Colonic mucosa (tissue), 4 donors: ENCODE measurements at regions not wholly inside any gene's neighbourhood (a gene's known extent, or its start where the extent isn't known, plus 50 kb on each side); places are given as distances from the start of the nearest gene placed in this dataset.

ENCODE experiments used
- DNase-seq: peaks from one replicate; pipeline ENCODE4 v3.0.0-alpha.2; 2020
- H3K27ac ChIP-seq: fragments of 200-600 bp; one replicate; pipeline ENCODE4 v1.8.0; 2021
- H3K27me3 ChIP-seq: fragments of 200-600 bp; one replicate; pipeline ENCODE4 v1.8.0; 2021
- H3K36me3 ChIP-seq: fragments of 200-600 bp; one replicate; pipeline ENCODE4 v1.8.0; 2021
- H3K4me1 ChIP-seq: fragments of 200-600 bp; one replicate; pipeline ENCODE4 v1.8.0; 2021; ENCODE audit warnings: mild to moderate bottlenecking
- H3K4me3 ChIP-seq: fragments of 200-600 bp; one replicate; pipeline ENCODE4 v1.8.0; 2021
- H3K9ac ChIP-seq, 2 donors: one replicate each; pipeline ENCODE4 v1.7.0; 2013; ENCODE audit warnings: control low read depth in 2 of 2, low read depth in 2 of 2, low read length in 2 of 2
- H3K9me3 ChIP-seq: fragments of 200-600 bp; one replicate; pipeline ENCODE4 v1.8.0; 2021
- intact Hi-C: fragments of 100-400 bp; cut with DNase I; formaldehyde crosslinking; loops from one replicate; pipeline ENCODE4 v1.14.1; 2022
- TF ChIP-seq, protein P1 (sequence below): fragments of 200-600 bp; IDR thresholded peaks from one replicate; pipeline ENCODE4 v1.8.0; 2022; ENCODE audit warnings: antibody characterized with exemption, mild to moderate bottlenecking
- donor health status: healthy.
- donor health status: DM: no; HTN: no; CAD: no.
- donor health status: DM: no; HTN: no; CAD: no.

GRCh38 chr3:10666621-10667020 lies 149.4 kb upstream of the SLC6A11 start:
- H3K9ac ChIP-seq: no peak overlapping the region
- H3K36me3 ChIP-seq: no peaks in the 10 kb centered on the region
- no peaks in the 10 kb centered on the region for H3K9me3 ChIP-seq
- intact Hi-C loops: no loop called here
- no peaks in the 10 kb centered on the region for H3K4me1 ChIP-seq
- TF ChIP-seq, protein P1, sequence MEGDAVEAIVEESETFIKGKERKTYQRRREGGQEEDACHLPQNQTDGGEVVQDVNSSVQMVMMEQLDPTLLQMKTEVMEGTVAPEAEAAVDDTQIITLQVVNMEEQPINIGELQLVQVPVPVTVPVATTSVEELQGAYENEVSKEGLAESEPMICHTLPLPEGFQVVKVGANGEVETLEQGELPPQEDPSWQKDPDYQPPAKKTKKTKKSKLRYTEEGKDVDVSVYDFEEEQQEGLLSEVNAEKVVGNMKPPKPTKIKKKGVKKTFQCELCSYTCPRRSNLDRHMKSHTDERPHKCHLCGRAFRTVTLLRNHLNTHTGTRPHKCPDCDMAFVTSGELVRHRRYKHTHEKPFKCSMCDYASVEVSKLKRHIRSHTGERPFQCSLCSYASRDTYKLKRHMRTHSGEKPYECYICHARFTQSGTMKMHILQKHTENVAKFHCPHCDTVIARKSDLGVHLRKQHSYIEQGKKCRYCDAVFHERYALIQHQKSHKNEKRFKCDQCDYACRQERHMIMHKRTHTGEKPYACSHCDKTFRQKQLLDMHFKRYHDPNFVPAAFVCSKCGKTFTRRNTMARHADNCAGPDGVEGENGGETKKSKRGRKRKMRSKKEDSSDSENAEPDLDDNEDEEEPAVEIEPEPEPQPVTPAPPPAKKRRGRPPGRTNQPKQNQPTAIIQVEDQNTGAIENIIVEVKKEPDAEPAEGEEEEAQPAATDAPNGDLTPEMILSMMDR: no peak
- no peaks in the 10 kb centered on the region for H3K27me3 ChIP-seq
- no peak overlapping the region for H3K4me3 ChIP-seq
- DNase-seq: peak; percentile 21
- no peak overlapping the region for H3K27ac ChIP-seq

- H3K4me3 ChIP-seq: no peak overlapping the region
- no peaks in the 10 kb centered on the region for H3K36me3 ChIP-seq
- TF ChIP-seq, protein P1: no peak
- no peak overlapping the region for H3K9ac ChIP-seq
- no peak for DNase-seq
- H3K4me1 ChIP-seq: no peaks in the 10 kb centered on the region
- intact Hi-C loops: no loop called here
- H3K27me3 ChIP-seq: no peaks in the 10 kb centered on the region
- H3K27ac ChIP-seq: no peak overlapping the region
- H3K9me3 ChIP-seq: no peaks in the 10 kb centered on the region
Measured at GRCh38 chr3:10667269-10667668, 148.8 kb upstream of the SLC6A11 start.

DNA sequence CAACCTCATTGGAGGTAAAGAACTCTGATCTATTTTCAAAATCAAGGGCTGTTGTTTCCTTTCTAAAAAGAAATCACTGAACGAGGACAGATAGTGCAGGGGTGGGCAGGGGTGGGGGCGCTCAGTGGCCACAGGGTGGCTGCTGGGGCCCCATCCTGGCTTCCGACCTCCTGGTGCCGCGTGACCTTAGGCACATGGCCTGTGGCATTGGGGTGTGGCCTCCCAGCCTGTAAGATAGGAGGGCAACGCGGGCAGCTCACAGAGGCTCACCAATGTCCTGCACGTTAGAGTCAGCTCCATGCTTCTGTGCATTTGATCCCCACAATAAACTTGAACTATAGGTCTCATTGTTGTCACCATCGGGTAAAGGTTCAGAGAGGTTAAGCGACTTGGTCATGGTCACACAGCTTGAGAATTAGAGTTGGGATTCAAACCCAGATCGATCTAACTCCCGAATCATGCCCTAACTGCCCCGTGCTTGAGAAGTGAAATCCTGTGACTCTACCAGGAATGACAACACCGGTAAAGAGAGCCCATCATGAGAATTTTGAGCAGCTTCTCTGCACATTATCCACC lies 148.0 kb upstream of the SLC6A11 start:
- H3K4me3 ChIP-seq: no peak overlapping the region
- H3K4me1 ChIP-seq: no peaks in the 10 kb centered on the region
- no peaks in the 10 kb centered on the region for H3K9me3 ChIP-seq
- H3K27me3 ChIP-seq: no peaks in the 10 kb centered on the region
- TF ChIP-seq, protein P1: no peak
- no peak overlapping the region for H3K9ac ChIP-seq
- no peak for DNase-seq
- intact Hi-C loops: no loop called here
- H3K27ac ChIP-seq: no peak overlapping the region
- H3K36me3 ChIP-seq: no peaks in the 10 kb centered on the region

- Histone ChIP-seq H3K4me3 (no peak overlapping the region), H3K9ac (no peak overlapping the region), H3K27ac (no peak overlapping the region), H3K9me3 (no peaks in the 10 kb centered on the region), H3K27me3 (no peaks in the 10 kb centered on the region), H3K36me3 (no peaks in the 10 kb centered on the region), H3K4me1 (no peaks in the 10 kb centered on the region)
- intact Hi-C loops: no loop called here
- no peak for DNase-seq
- TF ChIP-seq, protein P1: no peak
Measured at GRCh38 chr3:10669490-10670048, 146.5 kb upstream of the SLC6A11 start.

DNA sequence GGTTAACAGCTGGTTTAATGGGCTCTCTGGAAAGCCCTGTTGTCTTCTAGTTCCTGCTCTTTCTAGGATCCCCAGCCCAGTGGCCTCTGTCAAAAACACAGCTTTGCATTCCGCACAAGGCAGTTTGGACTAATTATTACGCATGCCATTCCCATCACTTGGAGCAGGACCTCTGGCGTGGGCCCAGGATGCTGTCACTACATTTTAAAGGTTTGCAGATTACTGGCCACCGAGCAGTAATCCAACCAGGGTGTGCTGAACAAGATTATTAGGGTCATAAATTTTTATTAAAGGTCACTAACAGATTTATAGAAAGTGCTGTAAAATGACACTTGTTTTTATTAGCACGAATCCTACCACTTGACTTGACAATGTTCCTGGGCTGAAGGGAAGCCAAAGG lies 143.6 kb upstream of the SLC6A11 start:
- H3K27me3 ChIP-seq: no peaks in the 10 kb centered on the region
- no peak for DNase-seq
- H3K9me3 ChIP-seq: no peaks in the 10 kb centered on the region
- no peaks in the 10 kb centered on the region for H3K4me1 ChIP-seq
- H3K27ac ChIP-seq: no peak overlapping the region
- TF ChIP-seq, protein P1: no peak
- intact Hi-C loops: no loop called here
- H3K9ac ChIP-seq: no peak overlapping the region
- no peaks in the 10 kb centered on the region for H3K36me3 ChIP-seq
- H3K4me3 ChIP-seq: no peak overlapping the region
